Right renal cortex interstitium (tissue), 3 donors: ENCODE measurements at regions not wholly inside any gene's neighbourhood (a gene's known extent, or its start where the extent isn't known, plus 50 kb on each side); places are given as distances from the start of the nearest gene placed in this dataset.

Source experiments
- DNase-seq, 3 donors: peaks; one replicate each; pipeline ENCODE4 v3.0.0-alpha.2; 2013; ENCODE audit warnings: low read depth in 3 of 3, low spot score in 2 of 3

- DNase-seq = no peak
Measured at GRCh38 chr2:58533376-58533775, 292.3 kb upstream of the FANCL start.

GRCh38 chr2:58532641-58533040, 291.5 kb upstream of the FANCL start:
- no peak for DNase-seq

- no peak for DNase-seq
Measured at GRCh38 chr2:58527647-58528046, 286.5 kb upstream of the FANCL start.

- peak in 1 of 3 donors; percentile 3 for DNase-seq
Measured at GRCh38 chr2:58521803-58522554, 280.9 kb upstream of the FANCL start.

GRCh38 chr2:58520903-58521302, 279.8 kb upstream of the FANCL start:
- no peak for DNase-seq

GRCh38 chr2:58517881-58518280, 276.8 kb upstream of the FANCL start:
- no peak for DNase-seq

GRCh38 chr2:58516695-58517094, 275.6 kb upstream of the FANCL start:
- DNase-seq = no peak

GRCh38 chr2:58515827-58516573, 274.9 kb upstream of the FANCL start:
- DNase-seq = no peak

GRCh38 chr2:58514252-58514651, 273.1 kb upstream of the FANCL start:
- DNase-seq = no peak

- DNase-seq = no peak
Measured at GRCh38 chr2:58512878-58513277, 271.8 kb upstream of the FANCL start.

GRCh38 chr2:58508006-58508405, 266.9 kb upstream of the FANCL start:
- DNase-seq = no peak

GRCh38 chr2:58503918-58504317, 262.8 kb upstream of the FANCL start:
- DNase-seq = no peak

- no peak for DNase-seq
Measured at GRCh38 chr2:58502931-58503330, 261.8 kb upstream of the FANCL start.

- no peak for DNase-seq
Measured at GRCh38 chr2:58501371-58502160, 260.4 kb upstream of the FANCL start.

- no peak for DNase-seq
Measured at GRCh38 chr2:58497168-58497567, 256.0 kb upstream of the FANCL start.

GRCh38 chr2:58495806-58496205, 254.7 kb upstream of the FANCL start:
- DNase-seq = no peak

GRCh38 chr2:58494071-58494501, 253.0 kb upstream of the FANCL start:
- DNase-seq = no peak

GRCh38 chr2:58484629-58485028, 243.5 kb upstream of the FANCL start:
- DNase-seq = no peak

- DNase-seq = no peak
Measured at GRCh38 chr2:58484221-58484620, 243.1 kb upstream of the FANCL start.

GRCh38 chr2:58483307-58483706, 242.2 kb upstream of the FANCL start:
- no peak for DNase-seq

- no peak for DNase-seq
Measured at GRCh38 chr2:58481670-58482069, 240.5 kb upstream of the FANCL start.
